ENCODE measurements at regions not wholly inside any gene's neighbourhood (a gene's known extent, or its start where the extent isn't known, plus 50 kb on each side); places are given as distances from the start of the nearest gene placed in this dataset.
A peak's percentile ranks its signal among the peaks of the same experiment; 100 is the strongest.

GRCh38 chr4:104964410-104965175 lies 182.1 kb upstream of the TET2 start:
- H3K27me3 ChIP-seq (replicated peaks in 1 of 2; ENCODE audit: control insufficient read depth in 2 of 2, insufficient read depth in 2 of 2, low read length in 1 of 2): no peaks in the 10 kb centered on the region
- intact Hi-C loops (cut with micrococcal nuclease; ENCODE audit: unreplicated experiment): loop anchor here (5.0 to 10.0 kb wide), 5 partner anchors 32 to 900 kb away; partner anchors contain the start of genes CXXC4 and TET2
- no peak overlapping the region for H2AFZ ChIP-seq (ENCODE audit: control insufficient read depth, low read depth, low read length)
- DNase-seq (ENCODE audit: low read depth, low spot score): no peak
- H3K36me3 ChIP-seq (ENCODE audit: control insufficient read depth in 2 of 2, insufficient read depth in 2 of 2, low read length in 1 of 2): no peaks in the 10 kb centered on the region; a peak in 1 of 4 replicates
- CTCF ChIA-PET: no interaction called here
- peak; percentile 37 for ATAC-seq
- peaks cover 16% of the 10 kb centered on the region; the same call in 2 of the 3 replicates for H3K9me3 ChIP-seq (replicated peaks; ENCODE audit: control insufficient read depth, insufficient read depth, low read length)
- H3K4me2 ChIP-seq (ENCODE audit: control insufficient read depth, insufficient read depth): peak overlapping the region; percentile 20; the same call in 1 of the 2 replicates
- SMC1A ChIA-PET (ENCODE audit: uncharacterized antibody, unreplicated experiment): interaction anchor here (0.7 to 1.7 kb wide), 5 partner anchors 9 to 88 kb away, joined by 3 to 5 read pairs (median 4); no protein-coding TSS in a partner anchor
- POLR2A ChIA-PET: no interaction called here
- no peak overlapping the region for H3K9ac ChIP-seq (ENCODE audit: control insufficient read depth, insufficient read depth, low read length)
- in situ Hi-C loops (cut with MboI): no loop called here
- BruUV-seq (replicated peaks): no TSS peak
- H4K20me1 ChIP-seq (ENCODE audit: control insufficient read depth, insufficient read depth): no peaks in the 10 kb centered on the region
- 93% methylated on average over 4 of the region's 4 CpGs for WGBS (ENCODE audit: insufficient coverage, insufficient replicate concordance, low lambda C conversion rate, missing lambda C conversion rate)
- H3K4me1 ChIP-seq (ENCODE audit: control insufficient read depth, insufficient read depth, low read length): peaks cover 29% of the 10 kb centered on the region
- peak; percentile 86 for TF ChIP-seq RUNX3 (IDR thresholded peaks at IDR 0.05; ENCODE audit: low read length)
- TF ChIP-seq CREB1 (IDR thresholded peaks at IDR 0.05; ENCODE audit: low read depth): no peak
- TF ChIP-seq, protein P1, sequence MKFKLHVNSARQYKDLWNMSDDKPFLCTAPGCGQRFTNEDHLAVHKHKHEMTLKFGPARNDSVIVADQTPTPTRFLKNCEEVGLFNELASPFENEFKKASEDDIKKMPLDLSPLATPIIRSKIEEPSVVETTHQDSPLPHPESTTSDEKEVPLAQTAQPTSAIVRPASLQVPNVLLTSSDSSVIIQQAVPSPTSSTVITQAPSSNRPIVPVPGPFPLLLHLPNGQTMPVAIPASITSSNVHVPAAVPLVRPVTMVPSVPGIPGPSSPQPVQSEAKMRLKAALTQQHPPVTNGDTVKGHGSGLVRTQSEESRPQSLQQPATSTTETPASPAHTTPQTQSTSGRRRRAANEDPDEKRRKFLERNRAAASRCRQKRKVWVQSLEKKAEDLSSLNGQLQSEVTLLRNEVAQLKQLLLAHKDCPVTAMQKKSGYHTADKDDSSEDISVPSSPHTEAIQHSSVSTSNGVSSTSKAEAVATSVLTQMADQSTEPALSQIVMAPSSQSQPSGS (IDR thresholded peaks at IDR 0.05; ENCODE audit: low read length): 0 out of 2 replicates have a peak, but pooled peaks have one; percentile 38
- TF ChIP-seq JUNB (IDR thresholded peaks at IDR 0.05): peak; percentile 14; the same call in 1 of the 2 replicates
- no peak for TF ChIP-seq TCF3 (IDR thresholded peaks at IDR 0.05; ENCODE audit: borderline replicate concordance, insufficient read depth, low read depth, low read length)
- no peak for TF ChIP-seq IRF5 (IDR thresholded peaks at IDR 0.05; ENCODE audit: borderline replicate concordance)
- TF ChIP-seq POU2F2 (IDR thresholded peaks at IDR 0.05; ENCODE audit: borderline replicate concordance, low read depth, low read length): peak; percentile 51; the same call in 1 of the 3 replicates
- no peak for FAIRE-seq
- H3K79me2 ChIP-seq (ENCODE audit: control insufficient read depth, insufficient read depth, low read length): peaks cover 6% of the 10 kb centered on the region
- RAD21 ChIA-PET (ENCODE audit: unreplicated experiment): interaction anchor here (0.9 to 1.1 kb wide), 2 partner anchors 21 to 95 kb away, joined by 3 to 4 read pairs; no protein-coding TSS in a partner anchor
- 0 out of 2 replicates have a peak overlapping the region, but pooled peaks have one; percentile 9 for H3K27ac ChIP-seq (ENCODE audit: control insufficient read depth, insufficient read depth)
- no peak overlapping the region for H3K4me3 ChIP-seq

Measured in GM12878 (cell line).